Kidney epithelial cell (primary cell): ENCODE measurements at regions not wholly inside any gene's neighbourhood (a gene's known extent, or its start where the extent isn't known, plus 50 kb on each side); places are given as distances from the start of the nearest gene placed in this dataset.

Experiments
- DNase-seq: peaks from one replicate; pipeline ENCODE4 v3.0.0-alpha.2; 2010; ENCODE audit warnings: low read depth
- H3K27me3 ChIP-seq: 2 replicates; pipeline ENCODE4 v1.6.0; 2011; ENCODE audit warnings: low read length; ENCODE audit not compliant: control insufficient read depth, insufficient read depth
- H3K36me3 ChIP-seq: 2 replicates; pipeline ENCODE4 v1.5.1; 2011; ENCODE audit warnings: low read length; ENCODE audit not compliant: control insufficient read depth, insufficient read depth
- H3K4me3 ChIP-seq: 2 replicates; pipeline ENCODE4 v1.5.1; 2011; ENCODE audit warnings: low read depth, mild to moderate bottlenecking, control low read depth, low read length
- TF ChIP-seq, protein P1 (sequence below): IDR thresholded peaks from 2 replicates; pipeline ENCODE4 v1.5.1; 2011; ENCODE audit warnings: mild to moderate bottlenecking, moderate library complexity, low read length, control low read depth, inconsistent platforms; ENCODE audit not compliant: insufficient read depth, poor library complexity, severe bottlenecking

DNA sequence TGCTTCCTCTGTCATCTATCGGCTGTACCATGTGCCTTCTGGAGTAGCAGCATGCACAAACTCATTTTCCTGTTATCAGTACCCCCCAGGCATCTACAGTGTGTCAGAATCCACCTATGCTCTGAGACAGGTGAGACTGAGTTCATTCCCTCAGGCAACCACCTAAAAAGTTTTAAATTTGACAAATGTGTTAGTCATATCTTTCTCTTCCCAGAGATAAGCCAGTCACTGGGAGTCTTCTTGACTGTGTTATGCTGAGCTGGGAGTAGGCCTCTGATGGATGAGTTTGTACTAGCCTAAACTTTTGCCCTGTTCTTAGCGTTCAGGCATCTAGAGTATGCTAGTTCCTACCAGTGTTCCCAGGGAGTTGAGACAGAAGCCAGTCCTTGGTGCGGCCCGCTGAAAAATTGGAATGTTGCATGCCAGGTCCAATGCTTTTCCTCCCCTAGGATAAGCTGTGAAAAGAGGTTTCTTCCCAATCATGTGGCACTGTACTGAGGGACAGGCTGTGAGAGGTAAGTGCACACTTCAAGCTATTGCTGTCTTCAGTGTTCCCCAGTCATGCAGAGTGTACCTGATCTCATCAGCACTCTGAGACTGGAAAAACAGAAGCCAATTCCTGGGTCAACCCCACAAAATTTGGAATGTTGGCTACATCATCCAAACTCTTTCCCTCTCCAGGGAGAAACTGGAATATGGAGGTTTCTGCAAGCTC is 1202.3 kb downstream of the NCAM2 start:
- no peak for DNase-seq
- TF ChIP-seq, protein P1, sequence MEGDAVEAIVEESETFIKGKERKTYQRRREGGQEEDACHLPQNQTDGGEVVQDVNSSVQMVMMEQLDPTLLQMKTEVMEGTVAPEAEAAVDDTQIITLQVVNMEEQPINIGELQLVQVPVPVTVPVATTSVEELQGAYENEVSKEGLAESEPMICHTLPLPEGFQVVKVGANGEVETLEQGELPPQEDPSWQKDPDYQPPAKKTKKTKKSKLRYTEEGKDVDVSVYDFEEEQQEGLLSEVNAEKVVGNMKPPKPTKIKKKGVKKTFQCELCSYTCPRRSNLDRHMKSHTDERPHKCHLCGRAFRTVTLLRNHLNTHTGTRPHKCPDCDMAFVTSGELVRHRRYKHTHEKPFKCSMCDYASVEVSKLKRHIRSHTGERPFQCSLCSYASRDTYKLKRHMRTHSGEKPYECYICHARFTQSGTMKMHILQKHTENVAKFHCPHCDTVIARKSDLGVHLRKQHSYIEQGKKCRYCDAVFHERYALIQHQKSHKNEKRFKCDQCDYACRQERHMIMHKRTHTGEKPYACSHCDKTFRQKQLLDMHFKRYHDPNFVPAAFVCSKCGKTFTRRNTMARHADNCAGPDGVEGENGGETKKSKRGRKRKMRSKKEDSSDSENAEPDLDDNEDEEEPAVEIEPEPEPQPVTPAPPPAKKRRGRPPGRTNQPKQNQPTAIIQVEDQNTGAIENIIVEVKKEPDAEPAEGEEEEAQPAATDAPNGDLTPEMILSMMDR: no peak
- H3K27me3 ChIP-seq: no peaks in the 10 kb centered on the region
- no peak overlapping the region for H3K4me3 ChIP-seq
- H3K36me3 ChIP-seq: no peaks in the 10 kb centered on the region

DNA sequence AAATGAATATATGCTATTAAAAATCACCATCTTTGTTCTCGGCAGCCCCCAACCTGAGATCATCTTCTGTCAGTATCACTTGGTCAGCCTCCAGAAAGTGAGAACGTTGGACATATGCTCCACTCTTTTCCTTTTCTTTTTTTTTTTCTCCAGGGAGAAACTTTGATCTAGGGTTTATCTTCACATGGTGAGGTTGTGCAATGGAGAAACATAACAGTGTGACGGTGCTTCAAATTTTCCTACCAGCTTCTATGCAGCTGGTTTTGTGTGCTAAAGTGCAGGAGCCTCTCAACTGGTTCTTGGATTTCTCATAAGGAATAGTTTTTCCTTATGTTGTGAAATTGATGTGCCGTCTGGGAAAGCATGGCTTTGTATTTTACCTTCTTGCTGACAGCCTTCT is 1202.9 kb downstream of the NCAM2 start:
- no peak overlapping the region for H3K4me3 ChIP-seq

DNA sequence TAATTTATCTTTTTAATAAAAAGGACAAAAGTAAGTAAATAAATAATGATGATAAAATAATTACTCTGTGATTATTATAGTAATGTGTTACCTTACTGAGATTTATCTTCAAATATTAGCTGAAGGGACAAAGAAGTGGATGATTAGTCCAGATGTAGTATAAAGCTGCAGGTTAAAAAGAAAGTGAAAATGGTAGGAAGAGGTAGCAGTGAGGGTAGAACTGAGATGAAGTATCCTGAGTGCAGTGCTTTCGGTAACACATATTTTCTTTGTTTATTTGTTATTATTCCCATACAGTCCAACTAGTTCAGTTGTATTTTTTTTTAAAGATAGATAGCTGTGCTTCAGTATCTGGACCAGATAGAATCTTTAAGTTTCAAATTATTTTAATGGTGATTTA is 1203.5 kb downstream of the NCAM2 start:
- no peaks in the 10 kb centered on the region for H3K27me3 ChIP-seq
- H3K4me3 ChIP-seq: no peak overlapping the region
- DNase-seq: no peak
- no peaks in the 10 kb centered on the region for H3K36me3 ChIP-seq
- TF ChIP-seq, protein P1: no peak

More for the DNA sequence above, 1202.9 kb downstream of the NCAM2 start:
- H3K36me3 ChIP-seq: no peaks in the 10 kb centered on the region
- TF ChIP-seq, protein P1: no peak
- H3K27me3 ChIP-seq: no peaks in the 10 kb centered on the region
- DNase-seq: no peak

DNA sequence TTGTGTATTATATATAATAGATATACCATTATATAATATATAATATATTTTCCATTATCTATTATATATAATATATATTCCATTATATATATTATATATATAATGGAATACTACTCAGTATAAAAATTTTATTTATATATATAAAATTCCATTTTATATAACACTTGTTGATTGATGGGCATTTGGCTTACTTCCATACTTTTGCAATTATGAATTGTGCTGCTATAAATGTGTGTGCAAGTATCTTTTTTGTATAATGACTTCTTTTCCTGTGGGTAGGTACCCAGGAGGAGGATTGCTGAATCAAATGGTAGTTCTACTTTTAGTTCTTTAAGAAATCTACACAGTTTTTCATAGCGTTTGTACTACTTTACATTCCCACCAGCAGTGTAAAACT is 1211.1 kb downstream of the NCAM2 start:
- Histone ChIP-seq H3K27me3 (no peaks in the 10 kb centered on the region), H3K4me3 (no peak overlapping the region), H3K36me3 (no peaks in the 10 kb centered on the region)
- TF ChIP-seq, protein P1: no peak
- no peak for DNase-seq

DNA sequence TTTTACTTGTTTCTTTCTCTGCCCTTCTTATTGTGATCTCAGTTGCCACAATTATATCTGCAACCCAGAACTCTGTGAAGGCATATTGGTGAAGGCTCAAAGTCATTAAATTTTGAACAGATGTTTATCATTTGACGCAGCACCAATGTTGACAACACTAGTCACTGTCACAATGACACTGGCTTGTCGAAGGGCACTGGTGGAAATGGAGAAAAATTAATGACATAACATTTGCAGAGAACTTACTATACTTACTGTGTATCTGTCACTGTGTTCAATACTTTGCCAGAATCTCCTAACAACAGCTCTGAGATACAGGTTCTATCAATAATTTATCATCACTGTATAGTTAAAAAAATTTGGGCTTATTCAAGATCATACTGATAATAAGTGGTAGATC is 1213.7 kb downstream of the NCAM2 start:
- no peak for DNase-seq
- Histone ChIP-seq H3K4me3 (no peak overlapping the region), H3K27me3 (no peaks in the 10 kb centered on the region), H3K36me3 (no peaks in the 10 kb centered on the region)
- TF ChIP-seq, protein P1: no peak

DNA sequence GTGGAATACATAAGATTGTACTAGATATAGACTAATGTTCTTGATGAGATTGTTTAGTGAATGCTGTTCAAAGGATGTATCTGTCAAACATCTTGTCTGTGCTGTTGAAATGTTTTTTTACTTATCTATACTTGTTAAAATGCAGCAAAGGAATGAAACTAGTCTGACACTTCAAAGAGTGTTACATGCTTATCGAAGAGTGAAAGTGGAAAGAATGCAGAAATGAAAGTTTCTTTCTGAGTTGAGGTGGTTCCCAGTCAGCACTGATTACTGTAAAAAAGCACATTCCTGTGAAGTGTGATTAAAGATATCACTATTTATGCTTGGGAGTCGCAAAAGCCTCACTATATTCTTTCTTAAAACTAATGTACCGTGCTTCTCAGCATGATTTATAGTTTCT is 1225.2 kb downstream of the NCAM2 start:
- no peak overlapping the region for H3K4me3 ChIP-seq
- H3K36me3 ChIP-seq: no peaks in the 10 kb centered on the region
- H3K27me3 ChIP-seq: no peaks in the 10 kb centered on the region
- no peak for DNase-seq
- TF ChIP-seq, protein P1: no peak
